GM21423 (cell line): ENCODE measurements at regions not wholly inside any gene's neighbourhood (a gene's known extent, or its start where the extent isn't known, plus 50 kb on each side); places are given as distances from the start of the nearest gene placed in this dataset.

Experiments used
- ATAC-seq: cut with Tn5 transposase; IDR thresholded peaks from one replicate; pipeline ENCODE4 v1.9.1; 2021; ENCODE audit warnings: mild to moderate bottlenecking, moderate library complexity; ENCODE audit not compliant: unreplicated experiment

- no peak for ATAC-seq
Observed at GRCh38 chr3:177554895-177555759, 357.8 kb upstream of the TBL1XR1 start.

- ATAC-seq = no peak
Observed at GRCh38 chr3:177557548-177557947, 360.3 kb upstream of the TBL1XR1 start.

GRCh38 chr3:177561365-177561764 lies 364.1 kb upstream of the TBL1XR1 start:
- ATAC-seq = no peak

GRCh38 chr3:177561769-177562392 lies 364.6 kb upstream of the TBL1XR1 start:
- no peak for ATAC-seq

GRCh38 chr3:177563243-177563780 lies 366.0 kb upstream of the TBL1XR1 start:
- ATAC-seq = no peak

- no peak for ATAC-seq
Observed at GRCh38 chr3:177563792-177564191, 366.5 kb upstream of the TBL1XR1 start.

- no peak for ATAC-seq
Observed at GRCh38 chr3:177565981-177566380, 368.7 kb upstream of the TBL1XR1 start.

- ATAC-seq = no peak
Observed at GRCh38 chr3:177567833-177568232, 370.6 kb upstream of the TBL1XR1 start.

- ATAC-seq = no peak
Observed at GRCh38 chr3:177569193-177569592, 371.9 kb upstream of the TBL1XR1 start.

GRCh38 chr3:177569875-177570657 lies 372.8 kb upstream of the TBL1XR1 start:
- no peak for ATAC-seq

- ATAC-seq = no peak
Observed at GRCh38 chr3:177571271-177571943, 374.1 kb upstream of the TBL1XR1 start.

GRCh38 chr3:177571944-177572315 lies 374.6 kb upstream of the TBL1XR1 start:
- no peak for ATAC-seq

- no peak for ATAC-seq
Observed at GRCh38 chr3:177574222-177574856, 377.1 kb upstream of the TBL1XR1 start.

- ATAC-seq = no peak
Observed at GRCh38 chr3:177576746-177577145, 379.5 kb upstream of the TBL1XR1 start.

GRCh38 chr3:177578488-177578887 lies 381.2 kb upstream of the TBL1XR1 start:
- ATAC-seq = peak; percentile 88

- ATAC-seq = no peak
Observed at GRCh38 chr3:177579419-177579818, 382.1 kb upstream of the TBL1XR1 start.

- no peak for ATAC-seq
Observed at GRCh38 chr3:177580437-177580836, 383.2 kb upstream of the TBL1XR1 start.

GRCh38 chr3:177585271-177585670 lies 388.0 kb upstream of the TBL1XR1 start:
- no peak for ATAC-seq

- no peak for ATAC-seq
Observed at GRCh38 chr3:177589041-177589650, 391.9 kb upstream of the TBL1XR1 start.

GRCh38 chr3:177589911-177590381 lies 392.7 kb upstream of the TBL1XR1 start:
- peak; percentile 66 for ATAC-seq
